IMR-90 (cell line): ENCODE measurements at regions not wholly inside any gene's neighbourhood (a gene's known extent, or its start where the extent isn't known, plus 50 kb on each side); places are given as distances from the start of the nearest gene placed in this dataset.

Experiments
- ATAC-seq: fragments of 200-7000 bp; cut with Tn5 transposase; 2 replicates; pipeline ENCODE4 v1.9.1; 2020; ENCODE audit warnings: low read depth, mild to moderate bottlenecking, moderate library complexity
- BruUV-seq: library from RNA; stranded (reverse); fragments of 400-500 nt; replicated peaks from 2 replicates; lab custom pipeline; 2021; lab: Mats Ljungman, UMichigan
- CTCF ChIA-PET: fragments of 300-600 bp; formaldehyde crosslinking; extraction: SDS; loops from one replicate; lab custom pipeline; 2021; ENCODE audit warnings: antibody characterized with exemption; lab: Yijun Ruan, JAX
- POLR2A ChIA-PET: fragments of 300-600 bp; sonication (Branson Sonifier 250); formaldehyde crosslinking; loops from one replicate; lab custom pipeline; 2022; ENCODE audit warnings: antibody characterized with exemption; ENCODE audit not compliant: unreplicated experiment; lab: Charles Lee
- DNase-seq: peaks from one replicate; pipeline ENCODE4 v3.0.0; 2013
- H2AFZ ChIP-seq: replicated peaks from 2 replicates; pipeline ENCODE3; 2013; ENCODE audit warnings: low read length, mild to moderate bottlenecking; ENCODE audit not compliant: poor library complexity
- H2AK5ac ChIP-seq: 2 replicates; pipeline ENCODE4 v1.6.1; 2013; ENCODE audit warnings: low read depth, low read length, inconsistent platforms
- H2AK9ac ChIP-seq: replicated peaks from 2 replicates; pipeline ENCODE3; 2013; ENCODE audit warnings: mild to moderate bottlenecking, low read depth, low read length, moderate library complexity; ENCODE audit not compliant: poor library complexity
- H2BK120ac ChIP-seq: 2 replicates; pipeline ENCODE4 v1.6.1; 2013; ENCODE audit warnings: low read depth, low read length, inconsistent platforms
- H2BK15ac ChIP-seq: 3 replicates; pipeline ENCODE4 v1.6.1; 2013; ENCODE audit warnings: low read depth, low read length, inconsistent platforms
- H2BK20ac ChIP-seq: 2 replicates; pipeline ENCODE4 v1.6.1; 2013; ENCODE audit warnings: low read depth, mild to moderate bottlenecking, inconsistent platforms, low read length, moderate library complexity
- H2BK5ac ChIP-seq: 2 replicates; pipeline ENCODE4 v1.6.1; 2013; ENCODE audit warnings: mild to moderate bottlenecking, low read depth, low read length, inconsistent platforms; ENCODE audit not compliant: poor library complexity, severe bottlenecking
- H3K14ac ChIP-seq: replicated peaks from 2 replicates; pipeline ENCODE4 v1.6.1; 2013; ENCODE audit warnings: low read depth, low read length, inconsistent platforms
- H3K18ac ChIP-seq: 2 replicates; pipeline ENCODE4 v1.6.1; 2013; ENCODE audit warnings: low read depth, low read length, control low read depth
- H3K23ac ChIP-seq: 2 replicates; pipeline ENCODE4 v1.6.1; 2013; ENCODE audit warnings: low read depth, low read length, inconsistent platforms
- H3K27ac ChIP-seq: 2 replicates; pipeline ENCODE4 v1.5.1; 2013; ENCODE audit warnings: mild to moderate bottlenecking, control low read depth, low read length; ENCODE audit not compliant: insufficient read depth
- H3K27me3 ChIP-seq: 2 replicates; pipeline ENCODE4 v1.6.1; 2013; ENCODE audit warnings: low read length; ENCODE audit not compliant: control insufficient read depth, insufficient read depth
- H3K36me3 ChIP-seq: 2 replicates; pipeline ENCODE4 v1.6.1; 2013; ENCODE audit warnings: low read length, mixed read lengths; ENCODE audit not compliant: control insufficient read depth, insufficient read depth
- H3K4ac ChIP-seq: 2 replicates; pipeline ENCODE4 v1.6.1; 2013; ENCODE audit warnings: low read depth, low read length, inconsistent platforms
- H3K4me1 ChIP-seq: 2 replicates; pipeline ENCODE4 v1.6.1; 2013; ENCODE audit warnings: low read length, mixed read lengths; ENCODE audit not compliant: control insufficient read depth, insufficient read depth
- H3K4me2 ChIP-seq: 2 replicates; pipeline ENCODE4 v1.6.1; 2013; ENCODE audit warnings: low read depth, mild to moderate bottlenecking, control low read depth, low read length, moderate library complexity
- H3K4me3 ChIP-seq: 2 replicates; pipeline ENCODE4 v1.5.1; 2013; ENCODE audit warnings: low read depth, mild to moderate bottlenecking, control low read depth, low read length, moderate library complexity; ENCODE audit not compliant: insufficient read depth
- H3K56ac ChIP-seq: 2 replicates; pipeline ENCODE4 v1.6.1; 2013; ENCODE audit warnings: low read length, inconsistent platforms; ENCODE audit not compliant: insufficient read depth; ENCODE audit errors: extremely low read depth
- H3K79me1 ChIP-seq, 2 experiments: 2 replicates each; pipeline ENCODE4 v1.6.1; 2013; ENCODE audit warnings: low read length in 2 of 2, inconsistent platforms in 1 of 2, low read depth in 1 of 2
- H3K9ac ChIP-seq: 2 replicates; pipeline ENCODE4 v1.6.1; 2013; ENCODE audit warnings: low read depth, low read length, control low read depth
- H3K9me1 ChIP-seq: 2 replicates; pipeline ENCODE4 v1.6.1; 2013; ENCODE audit warnings: low read length, inconsistent platforms; ENCODE audit not compliant: insufficient read depth
- H3K9me3 ChIP-seq: 2 replicates; pipeline ENCODE4 v1.6.1; 2013; ENCODE audit warnings: low read length; ENCODE audit not compliant: control insufficient read depth, insufficient read depth
- H4K20me1 ChIP-seq: 2 replicates; pipeline ENCODE4 v1.6.1; 2013; ENCODE audit warnings: low read length, inconsistent platforms; ENCODE audit not compliant: insufficient read depth
- H4K5ac ChIP-seq: 2 replicates; pipeline ENCODE4 v1.6.1; 2013; ENCODE audit warnings: mild to moderate bottlenecking, low read depth, low read length, control low read depth
- H4K8ac ChIP-seq, 2 experiments: 2 replicates each; pipeline ENCODE4 v1.6.1; 2013; ENCODE audit warnings: low read depth in 2 of 2, low read length in 2 of 2, control low read depth in 1 of 2, inconsistent platforms in 1 of 2
- H4K91ac ChIP-seq: 2 replicates; pipeline ENCODE4 v1.6.1; 2013; ENCODE audit warnings: low read depth, low read length, inconsistent platforms; ENCODE audit not compliant: insufficient read depth
- BHLHE40 ChIP-seq: fragments of 150-350 bp; IDR thresholded peaks from 2 replicates; pipeline ENCODE4 v1.6.1; 2016; ENCODE audit warnings: mild to moderate bottlenecking, low read depth, low read length
- CEBPB ChIP-seq: IDR thresholded peaks from 2 replicates; pipeline ENCODE4 v1.6.1; 2012; ENCODE audit warnings: low read depth, low read length, improper control_type of control experiment
- CHD1 ChIP-seq: IDR thresholded peaks from 2 replicates; pipeline ENCODE4 v1.6.1; 2012; ENCODE audit warnings: low read depth, low read length, improper control_type of control experiment
- CTCF ChIP-seq: conservative IDR thresholded peaks from 2 replicates; pipeline ENCODE4 v1.5.1; 2012; ENCODE audit warnings: mild to moderate bottlenecking, low read depth, low read length, improper control_type of control experiment
- ELK1 ChIP-seq: fragments of 150-350 bp; IDR thresholded peaks from 2 replicates; pipeline ENCODE4 v1.6.1; 2016; ENCODE audit warnings: low read depth, mild to moderate bottlenecking, low read length, moderate library complexity, borderline replicate concordance
- FOS ChIP-seq: fragments of 150-350 bp; IDR thresholded peaks from 2 replicates; pipeline ENCODE4 v1.6.1; 2016; ENCODE audit warnings: low read depth, low read length
- MAFK ChIP-seq: IDR thresholded peaks from 2 replicates; pipeline ENCODE4 v1.6.1; 2012; ENCODE audit warnings: low read depth, low read length, improper control_type of control experiment
- MAZ ChIP-seq: IDR thresholded peaks from 2 replicates; pipeline ENCODE4 v1.6.1; 2012; ENCODE audit warnings: low read depth, mild to moderate bottlenecking, low read length, improper control_type of control experiment, moderate library complexity, borderline replicate concordance
- MXI1 ChIP-seq: IDR thresholded peaks from 2 replicates; pipeline ENCODE4 v1.6.1; 2012; ENCODE audit warnings: low read depth, mild to moderate bottlenecking, low read length, moderate library complexity, borderline replicate concordance
- NFE2L2 ChIP-seq: fragments of 150-350 bp; IDR thresholded peaks from 2 replicates; pipeline ENCODE4 v1.6.1; 2016; ENCODE audit warnings: low read depth, mild to moderate bottlenecking, low read length
- POLR2A ChIP-seq: IDR thresholded peaks from 2 replicates; pipeline ENCODE4 v1.6.1; 2012; ENCODE audit warnings: mild to moderate bottlenecking, low read depth, low read length
- RAD21 ChIP-seq: IDR thresholded peaks from 2 replicates; pipeline ENCODE4 v1.6.1; 2012; ENCODE audit warnings: low read length, improper control_type of control experiment
- RCOR1 ChIP-seq: IDR thresholded peaks from 2 replicates; pipeline ENCODE4 v1.6.1; 2012; ENCODE audit warnings: mild to moderate bottlenecking, low read length, improper control_type of control experiment; ENCODE audit not compliant: insufficient replicate concordance
- RFX5 ChIP-seq: IDR thresholded peaks from 2 replicates; pipeline ENCODE4 v1.8.0; 2012; ENCODE audit warnings: low read depth, mild to moderate bottlenecking, low read length, moderate library complexity
- SMC3 ChIP-seq: fragments of 150-350 bp; IDR thresholded peaks from 2 replicates; pipeline ENCODE4 v1.6.1; 2016; ENCODE audit warnings: low read depth, mild to moderate bottlenecking, antibody characterized with exemption, low read length, moderate library complexity
- USF2 ChIP-seq: fragments of 150-350 bp; IDR thresholded peaks from 2 replicates; pipeline ENCODE4 v1.6.1; 2017; ENCODE audit warnings: mild to moderate bottlenecking, antibody characterized with exemption, low read length, low read depth
- WGBS, 2 experiments: methylation state at CpG; one replicate each; pipeline versions ENCODE4 v1.1.5 to v1.1.7; 2013; ENCODE audit warnings: missing lambda C conversion rate in 2 of 2; ENCODE audit not compliant: insufficient read length in 1 of 2; ENCODE audit errors: extremely low coverage in 2 of 2; 5-methylcytosine and 5-hydroxymethylcytosine counted together
- dilution Hi-C: fragments of 300-500 bp; cut with HindIII; formaldehyde crosslinking; loops from one replicate; pipeline ENCODE4 v1.14.3; 2018; ENCODE audit warnings: low sequenced_read_pairs; ENCODE audit not compliant: unreplicated experiment
- in situ Hi-C: fragments of 300-500 bp; cut with MboI; formaldehyde crosslinking; loops from 3 replicates; pipeline ENCODE4 v1.14.3; 2019; ENCODE audit warnings: low sequenced_read_pairs, inconsistent platforms, mixed read lengths
- intact Hi-C: fragments of 100-400 bp; cut with micrococcal nuclease; formaldehyde crosslinking; loops from 2 replicates; pipeline ENCODE4 v1.10.0; 2022

GRCh38 chr11:115678942-115679341, 174.7 kb upstream of the CADM1 start:
- Histone ChIP-seq H3K4me3 (no peak overlapping the region), H3K27ac (no peak overlapping the region), H3K14ac (no peak overlapping the region), H3K36me3 (no peaks in the 10 kb centered on the region), H2AK5ac (no peak overlapping the region), H3K79me1 (no peaks in the 10 kb centered on the region; a peak in 1 of 4 replicates), H2BK20ac (peak overlapping the region; percentile 55), H3K9me3 (no peaks in the 10 kb centered on the region), H2BK15ac (peak overlapping the region; percentile 33; the same call in 2 of the 3 replicates), H2AFZ (no peak overlapping the region), H3K18ac (no peak overlapping the region), H2BK5ac (no peak overlapping the region), H4K91ac (0 out of 2 replicates have a peak overlapping the region, but pooled peaks have one; percentile 23), H2AK9ac (no peak overlapping the region), H2BK120ac (peak overlapping the region; percentile 47; the same call in 1 of the 2 replicates), H3K56ac (no peak overlapping the region), H3K9ac (no peak overlapping the region), H3K27me3 (no peaks in the 10 kb centered on the region), H3K23ac (no peak overlapping the region), H3K4ac (no peak overlapping the region; the same call in 1 of the 2 replicates), H4K8ac (no peak overlapping the region; a peak in 1 of 4 replicates), H4K5ac (no peak overlapping the region), H3K4me1 (peaks cover 19% of the 10 kb centered on the region), H4K20me1 (no peaks in the 10 kb centered on the region), H3K4me2 (no peak overlapping the region), H3K9me1 (peaks cover 18% of the 10 kb centered on the region)
- intact Hi-C loops = loop anchor here (5.0 to 10.0 kb wide), 2 partner anchors 177 to 344 kb away; partner anchors contain the start of gene CADM1
- in situ Hi-C loops = no loop called here
- ChIA-PET POLR2A (no interaction called here), CTCF (interaction anchor here (0.5 to 0.7 kb wide), 2 partner anchors 44 to 46 kb away, joined by 3 read pairs; no protein-coding TSS in a partner anchor)
- BruUV-seq = no TSS peak
- WGBS, 2 experiments = 71% methylated on average over 4 of the region's 5 CpGs; no CpG with 5 or more reads in 1 of the 2 experiments
- no peak for TF ChIP-seq CEBPB
- TF ChIP-seq NFE2L2 = no peak
- TF ChIP-seq POLR2A = no peak
- no peak for TF ChIP-seq SMC3
- TF ChIP-seq USF2 = no peak
- TF ChIP-seq MAZ = no peak
- no peak for TF ChIP-seq MAFK
- no peak for TF ChIP-seq BHLHE40
- no peak for TF ChIP-seq CHD1
- TF ChIP-seq FOS = no peak
- TF ChIP-seq CTCF = no peak
- TF ChIP-seq MXI1 = no peak
- TF ChIP-seq ELK1 = no peak
- TF ChIP-seq RAD21 = no peak
- no peak for TF ChIP-seq RCOR1
- TF ChIP-seq RFX5 = no peak
- ATAC-seq (no peak), DNase-seq (no peak)
- dilution Hi-C loops = no loop called here
